GM21447 (cell line): ENCODE measurements at regions not wholly inside any gene's neighbourhood (a gene's known extent, or its start where the extent isn't known, plus 50 kb on each side); places are given as distances from the start of the nearest gene placed in this dataset.

Source experiments
- ATAC-seq: cut with Tn5 transposase; IDR thresholded peaks from one replicate; pipeline ENCODE4 v1.9.1; 2021; ENCODE audit not compliant: unreplicated experiment

DNA sequence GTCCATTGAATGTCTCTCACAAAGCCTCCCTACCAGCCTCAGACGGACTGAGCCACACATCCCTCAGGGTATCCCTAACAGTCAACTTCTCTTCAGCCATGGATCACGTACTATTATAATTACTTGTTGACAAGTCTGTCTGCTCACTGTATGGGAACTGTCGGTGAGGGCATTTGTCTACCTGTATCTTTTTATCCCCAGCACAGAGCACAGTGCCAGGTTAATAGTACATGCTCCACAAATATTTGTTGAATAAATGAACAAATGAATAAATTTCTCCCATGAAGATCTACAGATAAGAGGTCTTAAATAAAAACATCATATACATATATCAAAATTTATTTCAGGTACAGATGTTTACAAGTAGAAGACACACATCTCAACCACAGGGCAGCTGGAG, 414.0 kb downstream of the SOX9 start:
- no peak for ATAC-seq

DNA sequence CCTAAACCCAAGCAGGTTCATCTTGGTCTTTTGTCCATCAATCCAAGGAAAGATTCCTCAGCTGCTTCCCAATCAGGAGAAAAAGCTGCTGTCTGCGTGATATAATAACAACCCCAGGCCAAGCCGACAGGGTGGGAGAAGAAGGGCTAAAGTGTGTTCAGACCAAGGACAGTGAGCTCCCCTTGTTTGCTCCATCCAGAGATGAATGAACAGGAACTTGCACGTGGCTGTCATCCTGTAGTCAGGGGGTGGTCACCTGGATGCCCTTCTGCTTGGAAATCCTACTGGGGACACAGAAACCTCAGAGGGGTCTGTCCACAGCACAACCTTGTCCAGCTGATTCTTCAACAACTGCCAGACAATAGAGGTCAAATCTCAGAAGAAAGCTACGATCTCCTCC, 414.5 kb downstream of the SOX9 start:
- ATAC-seq, result no peak

DNA sequence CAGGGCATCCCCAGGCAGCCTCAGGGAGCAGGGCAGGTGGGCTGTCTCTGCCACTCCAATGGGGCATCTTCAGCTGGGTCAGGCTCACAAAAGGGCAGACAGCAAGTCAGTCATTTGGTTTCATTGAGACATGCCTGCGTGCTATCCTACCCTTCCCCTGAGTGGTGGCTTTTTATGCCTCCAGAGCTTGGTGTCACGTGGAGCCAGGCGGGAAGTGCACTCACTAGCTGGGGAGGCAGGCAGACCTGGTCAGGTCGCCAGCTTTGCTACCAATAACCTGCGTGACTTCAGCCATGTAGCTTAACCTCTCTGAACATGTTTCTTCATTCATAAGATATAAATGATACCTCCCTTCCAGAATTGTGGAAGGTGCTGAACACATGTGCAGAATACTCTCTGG, 415.0 kb downstream of the SOX9 start:
- ATAC-seq, result no peak

DNA sequence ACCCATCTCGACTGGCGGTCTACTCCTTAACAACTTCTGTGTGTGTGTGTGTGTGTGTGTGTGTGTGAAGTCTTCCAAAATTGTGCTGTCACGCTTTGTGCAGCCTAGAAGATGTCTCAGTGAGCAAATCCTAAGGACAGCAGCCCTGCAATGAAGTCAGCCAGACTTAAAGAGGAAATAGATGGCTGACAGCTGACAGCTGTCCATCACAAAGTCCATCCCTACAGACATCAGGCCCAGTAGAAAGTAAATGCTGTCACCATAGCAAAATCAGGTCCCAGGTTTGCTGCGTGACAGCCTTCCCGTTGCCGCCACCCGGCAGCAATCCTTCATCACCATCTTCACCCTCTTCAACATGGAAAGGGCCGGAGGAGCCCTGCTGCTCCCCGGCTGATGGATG, 416.0 kb downstream of the SOX9 start:
- no peak for ATAC-seq

DNA sequence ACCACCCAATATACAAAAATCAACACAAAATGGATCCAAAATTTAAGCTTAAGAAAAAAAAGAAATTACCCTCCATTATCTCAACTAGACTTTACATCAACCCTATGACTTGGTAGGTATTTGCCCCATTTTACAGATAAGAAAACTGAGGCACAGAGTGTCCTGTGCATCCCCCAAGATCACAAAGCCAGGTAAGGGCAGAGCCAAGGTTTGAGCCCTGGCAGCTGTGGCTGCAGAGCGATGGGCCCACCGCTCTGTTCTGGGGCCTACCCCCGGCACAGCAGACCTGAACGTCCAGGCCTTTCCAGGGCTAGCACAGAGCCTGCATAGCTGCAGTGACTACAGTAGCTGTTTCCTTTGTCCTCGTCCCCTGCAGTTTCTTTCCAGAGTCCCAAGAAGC, 417.6 kb downstream of the SOX9 start:
- no peak for ATAC-seq

DNA sequence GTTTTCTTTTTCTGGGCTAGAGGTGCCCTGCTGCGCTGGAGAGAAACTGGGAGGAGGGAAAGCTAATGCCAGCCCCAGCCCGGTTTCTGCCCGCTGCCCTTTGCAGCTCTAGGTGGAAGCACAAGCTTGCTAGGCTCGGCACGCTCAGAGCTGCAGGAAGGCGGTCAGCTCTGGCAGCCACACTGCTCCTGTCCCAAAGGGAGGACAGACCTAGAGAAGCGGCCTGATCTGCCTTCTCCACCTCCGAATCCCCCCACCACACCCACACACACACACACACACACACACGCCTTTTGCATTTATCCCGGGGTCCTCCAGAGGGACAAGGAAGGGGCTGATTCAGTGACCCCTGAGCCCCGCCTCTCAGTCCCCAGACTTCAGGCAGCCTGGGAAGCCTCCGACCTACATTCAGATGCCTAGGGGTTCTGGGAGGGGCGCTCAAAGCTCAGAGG, 418.1 kb downstream of the SOX9 start:
- ATAC-seq, result no peak

DNA sequence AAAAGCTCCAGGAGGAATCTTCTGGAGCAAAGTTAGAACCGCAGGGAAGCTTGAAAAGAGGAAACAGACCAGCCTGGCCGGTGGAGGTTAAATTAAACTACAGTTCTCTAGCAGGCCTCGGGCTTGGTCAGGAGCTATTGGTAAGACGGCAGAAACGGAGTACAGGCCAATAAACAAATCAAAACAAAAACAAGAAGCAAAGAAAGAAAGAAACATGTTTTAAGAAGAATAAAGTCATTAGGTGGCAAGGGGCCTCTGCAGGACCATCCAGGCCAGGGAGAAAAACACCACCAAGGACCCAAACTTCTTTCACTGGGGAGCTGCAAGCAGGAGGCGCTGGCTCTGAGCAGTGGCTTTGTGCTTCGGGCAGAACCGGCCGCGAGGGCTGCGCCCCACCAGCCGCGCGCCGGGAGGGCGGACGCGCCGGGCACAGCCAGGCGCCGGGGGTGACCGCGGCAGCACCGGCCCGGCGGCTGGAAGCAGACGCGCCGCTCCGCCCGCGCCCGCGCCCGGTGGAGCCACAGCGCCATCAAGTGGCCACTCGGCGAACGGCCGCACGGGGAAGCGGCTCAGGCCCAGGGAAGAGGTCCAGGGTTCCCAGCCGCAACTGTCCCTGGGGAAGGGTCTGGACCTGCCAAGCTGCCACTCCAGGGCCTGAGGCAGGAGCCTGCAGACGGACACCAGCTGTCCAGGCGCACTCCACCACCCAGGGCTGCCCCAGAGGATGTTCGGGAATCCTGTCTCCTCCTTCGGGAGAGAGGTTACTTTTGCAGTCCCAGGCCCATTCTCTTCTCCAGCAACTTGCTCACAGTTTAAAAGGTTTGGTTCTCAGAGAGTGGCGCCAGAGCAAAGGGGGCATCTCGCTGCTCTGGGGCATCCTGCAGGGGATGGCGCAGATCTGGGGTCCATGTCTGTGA, 419.4 kb downstream of the SOX9 start:
- ATAC-seq, result peak; percentile 79

DNA sequence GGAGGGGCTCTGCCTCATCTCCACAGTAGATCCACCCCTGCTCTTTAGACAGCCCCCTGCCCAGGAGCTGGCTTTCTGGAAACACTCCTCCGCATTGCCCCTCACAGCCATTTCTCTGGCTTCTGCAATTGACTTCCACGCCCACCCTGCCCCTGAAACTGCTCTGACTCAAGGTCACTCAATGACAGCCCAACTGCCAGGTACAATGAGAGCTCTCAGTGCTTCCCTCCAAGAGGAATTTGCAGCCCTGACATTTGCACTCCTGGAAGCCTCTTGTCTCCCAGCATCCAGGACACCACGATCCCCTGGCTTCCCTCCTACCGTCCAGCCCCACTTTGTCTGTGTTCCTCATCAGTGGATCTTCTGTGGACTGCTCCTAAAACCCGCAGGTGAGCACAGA, 421.5 kb downstream of the SOX9 start:
- no peak for ATAC-seq

DNA sequence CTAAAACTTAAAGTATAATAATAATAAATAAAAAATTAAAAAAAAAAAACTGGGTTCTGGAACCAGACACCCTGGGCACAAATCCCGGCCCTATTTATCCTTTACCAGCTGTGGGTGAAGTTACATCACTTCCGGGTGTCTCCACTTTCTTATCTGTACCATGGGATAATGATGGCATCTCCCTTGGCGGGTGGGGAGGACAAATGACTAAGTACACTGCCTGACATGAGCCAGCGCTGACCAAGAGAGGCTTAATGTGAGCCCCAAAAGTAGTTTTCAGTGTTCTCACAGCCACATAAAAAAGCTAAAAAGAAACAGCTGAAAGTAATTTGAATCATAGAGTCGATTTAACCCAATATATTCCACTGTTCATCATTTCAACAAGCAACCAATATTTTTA, 424.9 kb downstream of the SOX9 start:
- ATAC-seq, result no peak

DNA sequence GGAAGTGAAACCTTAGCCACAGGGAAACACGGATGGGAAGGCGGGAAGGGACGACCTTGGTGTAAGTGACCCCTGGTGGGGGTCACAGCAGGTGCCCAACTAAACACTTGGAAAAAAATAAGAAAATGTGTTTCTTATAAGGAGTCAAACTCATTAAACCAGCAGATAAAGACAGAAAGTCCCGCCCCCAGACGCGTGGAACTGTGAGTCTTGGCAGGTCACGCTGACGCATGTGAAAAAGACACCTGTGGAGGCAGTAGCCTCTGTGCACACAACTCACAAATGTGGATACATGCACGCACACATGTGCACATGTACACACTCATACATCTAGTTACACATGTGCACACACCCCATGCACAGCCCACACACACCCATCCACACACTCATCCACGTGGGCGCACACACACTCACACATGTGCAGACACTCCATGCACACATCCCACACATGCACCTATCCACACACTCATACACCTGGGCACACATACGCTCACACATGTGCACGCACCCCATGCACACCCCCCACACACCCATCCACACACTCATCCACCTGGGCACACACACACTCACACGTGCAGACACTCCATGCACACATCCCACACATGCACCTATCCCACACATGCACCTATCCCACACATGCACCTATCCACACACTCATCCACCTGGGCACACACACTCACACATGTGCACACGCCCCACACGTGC, 432.4 kb downstream of the SOX9 start:
- ATAC-seq, result no peak

DNA sequence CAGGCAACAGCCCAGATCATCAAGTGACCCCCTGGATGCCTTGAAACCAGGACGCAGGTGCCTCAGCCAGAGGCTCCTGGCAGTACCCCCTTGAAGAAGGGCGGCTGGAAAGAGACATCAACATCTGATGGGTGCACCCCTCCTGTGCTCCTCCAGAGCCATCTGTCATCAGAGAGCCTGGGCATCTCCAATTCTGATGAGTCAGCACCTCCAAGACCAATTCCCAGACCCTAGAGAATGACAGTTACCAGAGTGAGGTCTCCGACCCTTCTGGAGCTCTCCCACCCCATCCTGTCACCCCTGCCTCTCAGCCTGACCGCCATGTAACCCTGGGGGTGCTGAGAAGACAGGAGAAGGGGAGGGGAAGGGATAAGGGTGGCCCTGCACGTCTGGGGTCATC, 433.7 kb downstream of the SOX9 start:
- no peak for ATAC-seq

DNA sequence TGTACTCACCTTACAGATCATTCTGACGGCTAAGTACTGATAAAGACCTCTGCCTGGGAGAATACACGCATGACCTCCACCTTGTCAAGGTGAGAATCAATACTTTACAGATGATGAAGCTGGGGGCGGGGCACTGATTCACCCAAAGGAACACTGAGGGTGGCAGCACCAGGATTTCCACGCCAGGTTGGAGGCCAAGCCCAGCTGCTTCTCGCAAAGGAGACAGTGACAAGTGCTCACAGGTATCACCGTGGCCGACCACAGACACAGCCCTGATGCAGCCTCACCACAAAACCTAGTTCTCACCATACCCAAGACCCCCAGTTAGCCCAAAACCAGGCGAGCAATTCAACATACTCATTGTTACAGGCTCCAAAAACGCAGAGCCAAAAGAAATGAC, 434.2 kb downstream of the SOX9 start:
- no peak for ATAC-seq

DNA sequence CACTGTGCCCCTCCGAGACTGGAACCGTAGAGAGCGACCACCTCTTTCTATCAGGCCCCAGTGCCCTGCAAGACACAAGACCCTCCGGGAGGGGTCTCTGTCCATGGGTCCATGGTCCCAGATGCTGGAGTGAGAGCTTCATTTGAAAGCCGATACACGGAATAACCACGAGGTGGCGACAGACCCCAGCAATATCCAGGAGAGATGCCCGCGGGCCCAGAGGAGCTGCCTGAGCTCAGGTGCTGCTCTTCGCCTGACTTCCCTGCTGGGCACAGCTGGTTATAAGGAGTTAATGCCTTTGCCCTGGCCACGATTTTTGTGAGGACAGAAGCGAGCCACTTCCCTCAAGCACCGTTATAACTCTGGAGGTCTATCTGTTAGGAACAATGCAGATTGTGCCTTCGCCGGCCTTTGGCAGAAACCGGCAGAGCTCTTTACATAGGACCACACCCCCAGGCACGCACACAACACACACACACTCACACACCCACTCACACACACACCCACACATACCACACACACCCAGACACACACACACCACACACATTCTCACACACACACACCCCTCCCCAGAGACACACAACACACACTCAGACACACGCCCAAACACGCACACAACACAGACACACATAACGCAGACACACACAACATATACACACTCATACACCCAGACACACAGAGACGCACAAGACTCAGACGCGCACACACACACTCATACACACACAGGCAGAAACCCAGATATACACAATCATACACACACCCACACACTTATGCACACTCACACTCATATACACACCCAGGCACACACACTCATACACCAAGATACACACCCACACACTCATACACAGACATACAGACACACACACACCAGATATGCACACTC, 436.4 kb downstream of the SOX9 start:
- no peak for ATAC-seq

DNA sequence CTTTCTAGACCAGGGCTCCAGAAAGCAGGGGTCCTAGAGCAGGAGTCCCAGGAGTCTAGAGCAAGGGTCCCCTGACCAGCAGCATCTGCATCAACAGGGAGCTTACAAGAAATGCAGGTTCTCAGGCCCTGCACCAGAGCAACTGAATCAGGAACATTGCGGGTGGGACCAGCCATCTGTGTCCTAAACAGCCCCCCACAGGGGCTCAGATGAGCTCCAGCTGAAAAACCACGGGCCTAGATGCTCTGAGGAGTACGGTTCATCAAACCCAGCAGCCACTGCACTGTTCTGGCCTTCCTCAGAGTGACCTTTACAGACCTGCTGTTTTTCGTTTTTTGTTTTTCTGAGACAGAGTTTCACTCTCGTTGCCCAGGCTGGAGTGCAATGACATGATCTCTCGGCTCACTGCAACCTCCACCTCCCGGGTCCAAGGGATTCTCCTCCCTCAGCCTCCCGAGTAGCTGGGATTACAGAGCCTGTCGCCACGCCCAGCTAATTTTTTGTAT, 438.2 kb downstream of the SOX9 start:
- no peak for ATAC-seq

DNA sequence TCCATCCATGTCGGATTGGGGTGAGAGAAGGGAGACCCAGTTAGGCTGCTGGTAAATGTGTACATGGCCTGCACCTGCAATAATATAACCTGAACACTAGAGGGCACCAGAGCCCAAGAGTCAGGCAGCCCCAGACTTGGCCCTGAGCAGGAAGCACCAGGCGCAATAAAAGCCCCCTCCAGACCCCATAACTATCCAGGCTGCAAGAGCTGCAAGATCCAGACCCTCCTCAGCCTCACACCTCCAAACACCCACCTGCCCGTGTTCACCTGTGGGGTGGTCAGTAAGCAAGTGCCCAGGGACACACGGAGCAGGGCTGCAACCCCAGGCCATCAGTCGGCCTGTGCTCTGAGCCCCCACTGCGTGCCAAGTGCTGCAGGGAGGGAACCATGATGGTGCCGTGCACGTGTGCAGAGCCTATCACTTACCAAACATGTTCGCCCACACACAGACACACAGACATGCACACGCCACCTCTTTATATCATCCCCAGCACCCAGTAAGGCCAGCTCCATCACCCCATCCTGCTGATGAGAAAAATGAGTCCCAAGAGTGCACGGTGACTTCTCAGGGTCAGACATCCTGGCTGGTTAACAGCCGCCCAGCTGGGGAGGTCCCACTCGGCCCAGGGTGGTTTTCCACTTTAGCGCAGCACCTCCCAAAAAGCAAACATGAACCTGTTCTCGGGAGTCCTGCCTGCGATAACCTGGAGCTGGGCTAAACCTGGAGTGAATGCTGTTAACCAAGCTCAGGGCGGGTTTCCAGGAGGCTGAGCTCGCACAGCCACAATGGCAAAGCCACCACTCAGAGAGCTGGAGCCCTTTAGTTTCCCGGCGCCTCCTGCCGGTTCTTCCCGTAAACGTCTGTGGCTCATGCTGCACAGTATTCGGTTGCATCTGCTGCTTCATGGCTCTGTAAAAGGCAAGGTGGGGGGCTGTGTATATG, 439.8 kb downstream of the SOX9 start:
- peak; percentile 63 for ATAC-seq

DNA sequence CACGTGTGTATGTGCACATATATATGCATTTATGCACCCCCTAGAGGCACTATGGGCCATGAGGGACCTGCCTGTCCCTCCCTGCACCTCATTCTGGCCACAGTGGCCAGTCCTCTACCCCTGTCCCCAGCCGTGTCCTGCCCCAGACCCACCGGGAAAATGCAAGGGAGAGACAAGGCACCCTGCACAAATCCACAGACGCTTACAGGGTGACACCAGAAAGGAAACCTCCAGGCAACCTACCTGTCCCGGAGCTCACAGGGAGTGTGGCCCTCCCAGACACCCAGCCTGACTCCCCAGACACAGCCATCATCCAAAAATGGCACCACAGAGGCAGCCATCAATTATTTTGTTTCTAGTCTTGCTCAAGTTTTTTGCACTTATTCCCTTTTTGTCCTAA, 440.4 kb downstream of the SOX9 start:
- ATAC-seq, result no peak

DNA sequence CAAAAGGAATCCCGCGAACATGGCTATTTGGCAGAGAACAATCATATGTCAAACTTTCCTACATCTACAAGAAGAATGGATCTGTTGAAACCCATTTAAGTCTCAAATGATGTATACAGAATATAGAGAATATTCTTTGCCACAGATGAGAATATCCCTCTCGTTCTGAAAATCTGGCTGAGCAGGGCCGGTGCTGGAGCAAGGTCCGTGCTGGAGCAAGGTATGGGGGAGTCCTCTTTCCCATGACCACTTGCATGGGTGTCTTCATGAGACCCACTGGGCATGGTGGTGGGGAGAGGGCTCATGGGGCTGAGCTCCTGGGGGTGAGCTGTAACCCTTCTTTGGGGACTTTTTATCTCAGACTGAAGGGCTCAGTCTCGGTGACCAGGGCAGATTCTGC, 440.9 kb downstream of the SOX9 start:
- no peak for ATAC-seq

DNA sequence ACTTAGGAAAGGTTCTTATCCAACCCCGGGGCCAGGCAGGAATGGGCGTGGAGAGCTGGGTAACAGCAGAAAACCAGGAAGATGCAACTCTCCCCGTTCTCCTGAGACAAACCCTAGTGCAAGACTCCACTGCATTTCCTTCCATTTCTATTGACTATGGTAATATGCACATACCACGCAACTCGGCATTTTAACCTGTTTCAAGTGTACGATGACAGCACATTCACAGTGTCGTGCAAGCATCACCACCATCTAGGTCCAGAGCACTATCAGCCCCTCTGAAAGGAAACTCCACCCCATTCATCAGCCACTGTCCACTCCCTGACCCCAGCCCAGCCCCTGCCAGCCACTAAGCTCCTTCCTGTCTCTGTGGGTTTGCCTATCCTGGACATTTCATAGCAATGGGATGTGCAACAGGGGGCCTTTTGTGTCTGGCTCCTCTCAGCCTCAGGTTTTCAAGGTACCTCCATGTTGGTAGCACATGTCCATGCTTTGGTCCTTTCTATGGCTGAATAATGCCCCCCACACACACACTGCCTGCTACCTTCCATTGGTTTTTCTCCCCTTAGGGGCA, 441.9 kb downstream of the SOX9 start:
- ATAC-seq, result no peak

DNA sequence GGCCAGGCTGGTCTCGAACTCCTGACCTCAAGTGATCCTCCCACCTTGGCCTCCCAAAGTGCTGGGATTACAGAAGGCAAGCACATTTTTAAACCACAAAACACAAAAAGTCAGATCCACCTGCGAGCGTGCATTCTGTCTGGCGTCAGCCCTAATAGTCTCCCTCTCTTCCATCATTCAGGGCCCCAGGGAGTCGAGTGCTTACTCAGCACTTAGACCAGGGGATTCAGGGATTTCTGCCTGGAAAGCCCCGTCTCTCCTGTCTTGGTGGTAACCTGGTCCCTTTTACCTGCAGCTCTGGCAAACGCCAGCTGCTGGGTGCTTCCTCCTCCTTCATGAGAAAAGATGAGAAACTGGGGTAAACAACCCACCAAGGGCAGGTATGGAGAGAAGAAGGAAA, 443.1 kb downstream of the SOX9 start:
- no peak for ATAC-seq

DNA sequence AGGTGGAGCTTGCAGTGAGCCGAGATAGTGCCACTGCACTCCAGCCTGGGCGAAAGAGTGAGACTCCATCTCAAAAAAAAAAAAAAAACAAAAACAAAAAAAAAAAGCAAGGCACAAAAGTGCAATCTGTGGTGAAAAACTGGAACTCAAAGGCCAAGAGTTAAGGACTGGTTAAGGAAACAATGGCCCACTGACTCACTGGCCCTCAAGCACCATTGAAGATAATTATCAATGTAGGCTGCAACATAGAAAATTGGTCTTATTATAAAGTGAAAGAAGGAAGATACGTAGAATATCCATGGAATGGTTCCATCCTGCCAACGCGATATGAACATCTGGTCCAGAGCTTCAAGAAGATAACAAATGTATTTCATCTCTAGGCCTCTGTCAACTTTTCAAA, 444.2 kb downstream of the SOX9 start:
- ATAC-seq, result no peak
